H1 (cell line): ENCODE measurements at regions not wholly inside any gene's neighbourhood (a gene's known extent, or its start where the extent isn't known, plus 50 kb on each side); places are given as distances from the start of the nearest gene placed in this dataset.

ENCODE experiments used
- CTCF ChIA-PET: fragments of 300-600 bp; sonication (Branson Sonifier 250); formaldehyde crosslinking; loops from one replicate; lab custom pipeline; 2021; ENCODE audit not compliant: partially characterized antibody; lab: Charles Lee
- POLR2A ChIA-PET: fragments of 300-600 bp; sonication (Branson Sonifier 250); formaldehyde crosslinking; loops from one replicate; lab custom pipeline; 2021; ENCODE audit warnings: inconsistent platforms; ENCODE audit not compliant: partially characterized antibody; lab: Charles Lee
- DNase-seq, 2 experiments: peaks; one replicate each; pipeline versions ENCODE4 v3.0.0 to v3.0.0-alpha.2; 2010 to 2022; ENCODE audit warnings: low spot score in 2 of 2, low read depth in 1 of 2, mixed read lengths in 1 of 2
- FAIRE-seq: peaks from 2 replicates; lab custom pipeline; 2011; peaks lifted over from hg19 to GRCh38; lab: Jason Lieb, UNC
- H2AFZ ChIP-seq: 2 replicates; pipeline ENCODE4 v1.8.1; 2012; ENCODE audit warnings: low read length, inconsistent platforms
- H2AK5ac ChIP-seq: 2 replicates; pipeline ENCODE4 v1.6.1; 2013; ENCODE audit warnings: low read depth, low read length
- H2BK120ac ChIP-seq: replicated peaks from 2 replicates; pipeline ENCODE3; 2013; ENCODE audit warnings: low read depth, low read length, inconsistent platforms
- H2BK12ac ChIP-seq: 2 replicates; pipeline ENCODE4 v1.6.1; 2013; ENCODE audit warnings: low read depth, low read length
- H2BK15ac ChIP-seq: 2 replicates; pipeline ENCODE4 v1.6.1; 2013; ENCODE audit warnings: low read length
- H2BK20ac ChIP-seq: 2 replicates; pipeline ENCODE4 v1.6.1; 2013; ENCODE audit warnings: low read length
- H2BK5ac ChIP-seq: 2 replicates; pipeline ENCODE4 v1.6.1; 2013; ENCODE audit warnings: low read depth, low read length
- H3K14ac ChIP-seq: 2 replicates; pipeline ENCODE4 v1.6.1; 2013; ENCODE audit warnings: inconsistent platforms; ENCODE audit not compliant: insufficient read length
- H3K18ac ChIP-seq: 2 replicates; pipeline ENCODE4 v1.6.1; 2013; ENCODE audit warnings: low read length; ENCODE audit errors: extremely low read depth
- H3K23ac ChIP-seq: 2 replicates; pipeline ENCODE4 v1.6.1; 2013; ENCODE audit warnings: inconsistent platforms; ENCODE audit not compliant: insufficient read length
- H3K23me2 ChIP-seq: 2 replicates; pipeline ENCODE4 v1.6.1; 2013; ENCODE audit warnings: low read depth, low read length
- H3K27ac ChIP-seq: 2 replicates; pipeline ENCODE4 v1.6.1; 2011; ENCODE audit warnings: low read depth, low read length, inconsistent platforms
- H3K27me3 ChIP-seq, 4 experiments: replicated peaks in 1 of 4; 1 replicate in 1 of 4; 2 replicates in 3 of 4; pipeline versions ENCODE4 v1.6.1 to v1.8.1; 2011 to 2013; ENCODE audit warnings: low read length in 3 of 4, mild to moderate bottlenecking in 3 of 4, inconsistent platforms in 2 of 4, mixed read lengths in 2 of 4, moderate library complexity in 1 of 4; ENCODE audit not compliant: control insufficient read depth in 3 of 4, insufficient read depth in 3 of 4; ENCODE audit errors: extremely low read depth in 1 of 4
- H3K36me3 ChIP-seq, 4 experiments: 2 replicates each; pipeline versions ENCODE4 v1.6.1 to v1.8.1; 2011 to 2013; ENCODE audit warnings: mild to moderate bottlenecking in 4 of 4, low read length in 3 of 4, moderate library complexity in 2 of 4, control low read depth in 1 of 4, inconsistent platforms in 1 of 4; ENCODE audit not compliant: insufficient read depth in 4 of 4, control insufficient read depth in 2 of 4
- H3K4ac ChIP-seq: replicated peaks from 2 replicates; pipeline ENCODE3; 2013; ENCODE audit warnings: low read length, low read depth, mixed read lengths, inconsistent platforms; ENCODE audit not compliant: insufficient read length
- H3K4me1 ChIP-seq, 4 experiments: replicated peaks in 1 of 4; 1 replicate in 1 of 4; 2 replicates in 3 of 4; pipeline versions ENCODE4 v1.6.1 to v1.8.1; 2011 to 2013; ENCODE audit warnings: low read length in 3 of 4, inconsistent platforms in 2 of 4, mixed read lengths in 1 of 4; ENCODE audit not compliant: insufficient read depth in 4 of 4, control insufficient read depth in 3 of 4
- H3K4me2 ChIP-seq, 2 experiments: 2 replicates each; pipeline versions ENCODE4 v1.6.1 to v1.8.1; 2011 to 2013; ENCODE audit warnings: low read depth in 2 of 2, low read length in 2 of 2, control low read depth in 1 of 2, inconsistent platforms in 1 of 2, mild to moderate bottlenecking in 1 of 2; ENCODE audit not compliant: insufficient read depth in 1 of 2
- H3K4me3 ChIP-seq, 4 experiments: fragments of 200-600, 300-600 bp in 1 of 4; sonication (generic), shearing (Covaris generic), sonication (Bioruptor Twin) in 1 of 4; 2 replicates each; pipeline versions ENCODE4 v1.5.1 to v1.8.1; 2011 to 2016; ENCODE audit warnings: low read length in 4 of 4, low read depth in 3 of 4, control low read depth in 2 of 4, inconsistent platforms in 2 of 4, mild to moderate bottlenecking in 2 of 4, mixed read lengths in 1 of 4, moderate library complexity in 1 of 4; ENCODE audit not compliant: insufficient read depth in 2 of 4; ENCODE audit errors: extremely low read depth in 1 of 4
- H3K56ac ChIP-seq: replicated peaks from 2 replicates; pipeline ENCODE3; 2013; ENCODE audit warnings: low read depth, mild to moderate bottlenecking, mixed read lengths, low read length, inconsistent platforms; ENCODE audit not compliant: insufficient read length
- H3K79me1 ChIP-seq: 2 replicates; pipeline ENCODE4 v1.6.1; 2013; ENCODE audit warnings: low read depth, low read length, control low read depth
- H3K79me2 ChIP-seq, 2 experiments: 2 replicates each; pipeline versions ENCODE4 v1.6.1 to v1.8.1; 2012 to 2013; ENCODE audit warnings: low read length in 2 of 2, mild to moderate bottlenecking in 2 of 2, inconsistent platforms in 1 of 2; ENCODE audit not compliant: insufficient read depth in 2 of 2, control insufficient read depth in 1 of 2
- H3K9ac ChIP-seq, 4 experiments: replicated peaks in 1 of 4; 1 replicate in 1 of 4; 2 replicates in 3 of 4; pipeline versions ENCODE4 v1.6.1 to v1.8.1; 2011 to 2013; ENCODE audit warnings: low read depth in 3 of 4, low read length in 3 of 4, control low read depth in 2 of 4, mild to moderate bottlenecking in 2 of 4, moderate library complexity in 2 of 4, inconsistent platforms in 1 of 4; ENCODE audit errors: extremely low read depth in 1 of 4
- H3K9me3 ChIP-seq, 2 experiments: 2 replicates each; pipeline versions ENCODE4 v1.6.1 to v1.8.1; 2012 to 2013; ENCODE audit warnings: mild to moderate bottlenecking in 2 of 2, moderate library complexity in 2 of 2, control low read depth in 1 of 2, inconsistent platforms in 1 of 2, low read depth in 1 of 2, low read length in 1 of 2, mixed read lengths in 1 of 2; ENCODE audit not compliant: insufficient read depth in 2 of 2
- H4K20me1 ChIP-seq, 2 experiments: replicated peaks in 1 of 2; 2 replicates each; pipeline versions ENCODE3 to v1.8.1; 2011 to 2013; ENCODE audit warnings: inconsistent platforms in 2 of 2, low read length in 2 of 2, mild to moderate bottlenecking in 1 of 2; ENCODE audit not compliant: insufficient read depth in 2 of 2, control insufficient read depth in 1 of 2
- H4K5ac ChIP-seq: 2 replicates; pipeline ENCODE4 v1.6.1; 2013; ENCODE audit warnings: low read length, low read depth, mixed read lengths, inconsistent platforms; ENCODE audit not compliant: insufficient read length
- H4K8ac ChIP-seq: 2 replicates; pipeline ENCODE4 v1.8.0; 2013; ENCODE audit warnings: mild to moderate bottlenecking, moderate library complexity, low read length, inconsistent platforms; ENCODE audit not compliant: insufficient read depth; ENCODE audit errors: extremely low read depth
- H4K91ac ChIP-seq: replicated peaks from 2 replicates; pipeline ENCODE3; 2013; ENCODE audit warnings: low read length, mixed read lengths, inconsistent platforms; ENCODE audit not compliant: insufficient read length
- ATF3 ChIP-seq: IDR thresholded peaks from 2 replicates; pipeline ENCODE4 v1.6.1; 2011; ENCODE audit warnings: low read depth, mild to moderate bottlenecking, low read length; ENCODE audit not compliant: insufficient read depth
- BCL11A ChIP-seq, 2 experiments: IDR thresholded peaks; one replicate each; pipeline ENCODE4 v1.6.1; 2011; ENCODE audit warnings: low read depth in 2 of 2, low read length in 2 of 2, mild to moderate bottlenecking in 2 of 2
- CHD1 ChIP-seq: IDR thresholded peaks from 2 replicates; pipeline ENCODE4 v1.6.1; 2012; ENCODE audit warnings: low read depth, low read length, improper control_type of control experiment
- EP300 ChIP-seq, 2 experiments: IDR thresholded peaks; 1 replicate in 1 of 2; 2 replicates in 1 of 2; pipeline ENCODE4 v1.6.1; 2011 to 2012; ENCODE audit warnings: low read depth in 2 of 2, low read length in 2 of 2, mild to moderate bottlenecking in 2 of 2, borderline replicate concordance in 1 of 2, inconsistent platforms in 1 of 2, moderate library complexity in 1 of 2
- GTF2F1 ChIP-seq: IDR thresholded peaks from 2 replicates; pipeline ENCODE4 v1.6.1; 2012; ENCODE audit warnings: low read depth, low read length, improper control_type of control experiment, borderline replicate concordance
- HDAC2 ChIP-seq, 2 experiments: fragments of 300-600 bp in 1 of 2; sonication (generic) in 1 of 2; IDR thresholded peaks; 2 replicates each; pipeline ENCODE4 v1.6.1; 2011 to 2012; ENCODE audit warnings: low read depth in 2 of 2, low read length in 2 of 2, mild to moderate bottlenecking in 2 of 2, moderate library complexity in 2 of 2, borderline replicate concordance in 1 of 2, inconsistent platforms in 1 of 2
- RAD21 ChIP-seq, 2 experiments: IDR thresholded peaks in 1 of 2; conservative IDR thresholded peaks in 1 of 2; 2 replicates each; pipeline ENCODE4 v1.6.1; 2011; ENCODE audit warnings: low read depth in 2 of 2, low read length in 2 of 2, improper control_type of control experiment in 1 of 2, inconsistent platforms in 1 of 2, mild to moderate bottlenecking in 1 of 2, moderate library complexity in 1 of 2
- RFX5 ChIP-seq: IDR thresholded peaks from 2 replicates; pipeline ENCODE4 v1.6.1; 2011; ENCODE audit warnings: low read depth, low read length, improper control_type of control experiment, borderline replicate concordance
- RXRA ChIP-seq: IDR thresholded peaks from 2 replicates; pipeline ENCODE4 v1.6.1; 2011; ENCODE audit warnings: low read depth, mild to moderate bottlenecking, low read length, moderate library complexity; ENCODE audit not compliant: insufficient read depth
- SIRT6 ChIP-seq: IDR thresholded peaks from one replicate; pipeline ENCODE4 v1.7.1; 2012; ENCODE audit warnings: low read length, inconsistent platforms
- SP2 ChIP-seq: IDR thresholded peaks from 2 replicates; pipeline ENCODE4 v1.6.1; 2012; ENCODE audit warnings: mild to moderate bottlenecking, low read length, inconsistent platforms
- TCF12 ChIP-seq: IDR thresholded peaks from 2 replicates; pipeline ENCODE4 v1.6.1; 2011; ENCODE audit warnings: low read depth, mild to moderate bottlenecking, low read length
- WGBS, 2 experiments: shearing (Covaris generic) in 1 of 2; methylation state at CpG; one replicate each; pipeline versions ENCODE4 v1.1.6 to v1.1.7; 2013 to 2015; ENCODE audit warnings: low lambda C conversion rate in 2 of 2, mixed read lengths in 2 of 2, inconsistent platforms in 1 of 2, low coverage in 1 of 2, missing lambda C conversion rate in 1 of 2; ENCODE audit not compliant: insufficient replicate concordance in 2 of 2, insufficient coverage in 1 of 2, insufficient read length in 1 of 2; ENCODE audit errors: extremely low coverage in 1 of 2, missing lambda C conversion rate in 1 of 2; 5-methylcytosine and 5-hydroxymethylcytosine counted together
- TF ChIP-seq, protein P1 (sequence below): IDR thresholded peaks from 2 replicates; pipeline ENCODE4 v1.6.1; 2012; ENCODE audit warnings: inconsistent platforms

DNA sequence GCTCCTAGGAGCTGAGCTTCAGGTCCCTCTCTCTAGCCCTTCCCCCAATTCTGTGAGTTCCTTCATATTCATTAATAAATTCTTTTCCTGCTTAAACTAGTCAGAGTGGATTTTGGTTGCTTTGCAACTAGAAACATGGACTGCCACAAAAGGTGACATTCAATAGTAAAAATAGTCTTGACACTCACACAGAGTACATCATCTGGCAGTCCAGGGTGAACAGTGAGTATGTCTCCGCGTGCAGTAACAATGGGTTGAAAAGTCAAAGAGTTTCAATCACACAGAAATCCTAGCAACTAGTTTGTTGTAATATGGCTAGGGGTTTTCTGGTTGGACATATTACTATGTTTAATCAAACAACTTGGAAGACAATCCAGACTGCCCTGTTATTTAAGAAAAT lies 168.8 kb upstream of the TBX20 start:
- Histone ChIP-seq H4K91ac (no peak overlapping the region), H3K27ac (no peak overlapping the region), H3K9me3 (0 out of 4 replicates have a peak, but pooled peaks cover 0 to 4% of the 10 kb centered on the region in 2 experiments), H3K4me2 (no peak overlapping the region), H2AK5ac (no peak overlapping the region), H2AFZ (no peak overlapping the region), H4K5ac (no peak overlapping the region), H2BK120ac (no peak overlapping the region), H3K23me2 (no peaks in the 10 kb centered on the region), H3K4me1 (no peaks in the 10 kb centered on the region), H3K18ac (no peak overlapping the region), H3K14ac (no peak overlapping the region), H3K56ac (no peak overlapping the region), H3K4ac (no peak overlapping the region), H2BK12ac (no peak overlapping the region), H3K9ac (no peak overlapping the region), H4K8ac (no peak overlapping the region), H3K79me2 (no peaks in the 10 kb centered on the region), H2BK5ac (no peak overlapping the region), H3K4me3 (no peak overlapping the region), H4K20me1 (no peaks in the 10 kb centered on the region), H3K79me1 (no peaks in the 10 kb centered on the region), H3K23ac (no peak overlapping the region), H3K27me3 (0 out of 7 replicates have a peak, but pooled peaks cover 0 to 3% (median 0%) of the 10 kb centered on the region in 4 experiments), H2BK15ac (no peak overlapping the region), H3K36me3 (no peaks in the 10 kb centered on the region), H2BK20ac (no peak overlapping the region)
- DNase-seq (no peak), FAIRE-seq (no peak)
- POLR2A ChIA-PET: no interaction called here
- CTCF ChIA-PET: interaction anchor here (0.8 to 5.6 kb wide), 5 partner anchors 8 to 96 kb away, joined by 3 to 55 read pairs (median 4); no protein-coding TSS in a partner anchor
- 92% methylated on average over 2 of the region's 2 CpGs; no CpG with 5 or more reads in 1 of the 2 experiments for WGBS, 2 experiments
- TF ChIP-seq, protein P1, sequence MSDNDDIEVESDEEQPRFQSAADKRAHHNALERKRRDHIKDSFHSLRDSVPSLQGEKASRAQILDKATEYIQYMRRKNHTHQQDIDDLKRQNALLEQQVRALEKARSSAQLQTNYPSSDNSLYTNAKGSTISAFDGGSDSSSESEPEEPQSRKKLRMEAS: no peak
- TF ChIP-seq TCF12: no peak
- TF ChIP-seq ATF3: no peak
- TF ChIP-seq GTF2F1: no peak
- no peak for TF ChIP-seq EP300 (IDR thresholded peaks at IDR 0.05; ENCODE audit: borderline replicate concordance in 1 of 2, low read depth in 2 of 2, low read length in 2 of 2)
- no peak for TF ChIP-seq RAD21 (IDR thresholded peaks at IDR 0.05 in 1 of 2, conservative IDR thresholded peaks at IDR 0.05 in 1 of 2; ENCODE audit: low read depth in 2 of 2, low read length in 2 of 2)
- TF ChIP-seq RFX5: no peak
- no peak for TF ChIP-seq CHD1
- TF ChIP-seq SP2: no peak
- no peak for TF ChIP-seq BCL11A (IDR thresholded peaks at IDR 0.05; ENCODE audit: low read depth in 2 of 2, low read length in 2 of 2)
- no peak for TF ChIP-seq RXRA
- no peak for TF ChIP-seq SIRT6
- TF ChIP-seq HDAC2 (IDR thresholded peaks at IDR 0.05; ENCODE audit: borderline replicate concordance in 1 of 2, low read depth in 2 of 2, low read length in 2 of 2): no peak
